ENCODE measurements at regions not wholly inside any gene's neighbourhood (a gene's known extent, or its start where the extent isn't known, plus 50 kb on each side); places are given as distances from the start of the nearest gene placed in this dataset.

DNA sequence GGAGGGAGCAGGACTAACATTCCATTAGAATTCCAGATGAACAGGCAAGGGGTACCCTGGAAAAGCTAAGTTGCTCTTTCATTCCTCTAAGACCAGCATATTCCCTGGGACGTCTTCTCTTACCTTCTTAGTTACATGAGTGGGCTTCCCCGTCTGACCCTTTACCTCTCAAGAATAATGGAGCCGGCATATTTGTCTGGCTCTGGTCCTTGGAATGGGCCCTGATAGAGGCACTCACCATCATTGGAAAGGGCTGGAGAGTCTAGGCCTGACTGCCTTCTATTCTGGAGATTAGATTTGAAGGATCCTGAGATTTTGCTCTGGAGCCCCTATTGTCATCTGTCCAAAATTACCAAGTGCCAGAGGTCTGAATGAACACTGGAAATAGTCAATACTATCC, 347.5 kb downstream of the MYCN start:
- H3K4me3 ChIP-seq (ENCODE audit: low read depth in 1 of 2, low read length in 2 of 2) = no peak overlapping the region
- no peak overlapping the region for H3K27ac ChIP-seq (ENCODE audit: low read depth in 2 of 2, low read length in 1 of 2)
- H3K4me1 ChIP-seq (ENCODE audit: control insufficient read depth in 2 of 2, insufficient read depth in 2 of 2, low read length in 1 of 2) = no peaks in the 10 kb centered on the region
- no peaks in the 10 kb centered on the region for H3K27me3 ChIP-seq (ENCODE audit: control insufficient read depth in 1 of 2, insufficient read depth in 2 of 2, low read length in 2 of 2)
- H3K9me3 ChIP-seq (ENCODE audit: control insufficient read depth in 2 of 2, insufficient read depth in 1 of 2, low read depth in 1 of 2, low read length in 1 of 2) = no peaks in the 10 kb centered on the region
- 93% methylated on average over 3 of the region's 3 CpGs for WGBS, 2 donors
- H3K36me3 ChIP-seq (ENCODE audit: control insufficient read depth in 2 of 2, insufficient read depth in 2 of 2, low read length in 1 of 2) = no peaks in the 10 kb centered on the region

GRCh38 chr2:16287281-16287680, 346.9 kb downstream of the MYCN start:
- WGBS, 2 donors = 69% methylated on average over 1 of the region's 1 CpG
- no peaks in the 10 kb centered on the region for H3K36me3 ChIP-seq (ENCODE audit: control insufficient read depth in 2 of 2, insufficient read depth in 2 of 2, low read length in 1 of 2)
- no peak overlapping the region for H3K27ac ChIP-seq (ENCODE audit: low read depth in 2 of 2, low read length in 1 of 2)
- no peaks in the 10 kb centered on the region for H3K27me3 ChIP-seq (ENCODE audit: control insufficient read depth in 1 of 2, insufficient read depth in 2 of 2, low read length in 2 of 2)
- no peak overlapping the region for H3K4me3 ChIP-seq (ENCODE audit: low read depth in 1 of 2, low read length in 2 of 2)
- no peaks in the 10 kb centered on the region for H3K9me3 ChIP-seq (ENCODE audit: control insufficient read depth in 2 of 2, insufficient read depth in 1 of 2, low read depth in 1 of 2, low read length in 1 of 2)
- no peaks in the 10 kb centered on the region for H3K4me1 ChIP-seq (ENCODE audit: control insufficient read depth in 2 of 2, insufficient read depth in 2 of 2, low read length in 1 of 2)

- Histone ChIP-seq H3K4me3 (ENCODE audit: low read depth in 1 of 2, low read length in 2 of 2) (no peak overlapping the region), H3K9me3 (ENCODE audit: control insufficient read depth in 2 of 2, insufficient read depth in 1 of 2, low read depth in 1 of 2, low read length in 1 of 2) (peaks cover 0 to 3% of the 10 kb centered on the region in 2 donors), H3K36me3 (ENCODE audit: control insufficient read depth in 2 of 2, insufficient read depth in 2 of 2, low read length in 1 of 2) (no peaks in the 10 kb centered on the region), H3K4me1 (ENCODE audit: control insufficient read depth in 2 of 2, insufficient read depth in 2 of 2, low read length in 1 of 2) (no peaks in the 10 kb centered on the region), H3K27me3 (ENCODE audit: control insufficient read depth in 1 of 2, insufficient read depth in 2 of 2, low read length in 2 of 2) (no peaks in the 10 kb centered on the region), H3K27ac (ENCODE audit: low read depth in 2 of 2, low read length in 1 of 2) (no peak overlapping the region)
- 68 to 76% methylated on average over 7 of the region's 7 CpGs for WGBS, 2 donors
Observed at GRCh38 chr2:16285813-16286510, 345.6 kb downstream of the MYCN start.

DNA sequence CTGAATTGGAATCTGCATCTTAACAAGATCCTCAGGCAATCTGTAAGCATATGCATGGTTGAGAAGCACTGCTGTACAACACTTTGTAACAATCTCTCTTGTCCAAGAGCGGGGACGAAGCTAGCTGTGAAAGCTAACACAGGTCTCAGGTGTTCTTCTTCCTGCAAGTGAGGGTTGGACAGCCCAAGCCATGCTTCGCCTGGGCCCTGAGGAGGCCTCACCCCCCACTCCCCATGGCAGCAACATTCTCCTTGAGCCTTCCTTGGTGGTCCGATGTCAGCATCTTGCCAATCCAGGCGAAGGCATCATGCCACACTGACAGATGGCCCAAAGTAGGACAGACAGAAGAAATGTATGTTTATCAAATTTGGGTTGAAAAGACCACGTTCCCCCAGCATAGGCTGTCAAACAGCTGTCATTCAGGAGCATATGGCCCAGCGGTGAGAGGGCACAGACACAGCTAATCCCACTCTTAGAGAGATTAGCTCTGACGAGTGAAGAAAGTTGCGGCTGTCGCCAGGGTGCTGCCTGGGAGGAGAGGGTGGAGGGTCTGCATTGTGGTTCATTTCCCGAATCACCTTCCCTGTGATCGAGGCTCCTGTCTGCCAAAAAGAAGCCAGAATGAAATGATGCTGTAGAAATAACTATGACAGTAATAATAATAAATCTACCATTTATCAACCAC, 344.7 kb downstream of the MYCN start:
- Histone ChIP-seq H3K27me3 (ENCODE audit: control insufficient read depth in 1 of 2, insufficient read depth in 2 of 2, low read length in 2 of 2) (no peaks in the 10 kb centered on the region), H3K4me1 (ENCODE audit: control insufficient read depth in 2 of 2, insufficient read depth in 2 of 2, low read length in 1 of 2) (no peaks in the 10 kb centered on the region), H3K36me3 (ENCODE audit: control insufficient read depth in 2 of 2, insufficient read depth in 2 of 2, low read length in 1 of 2) (no peaks in the 10 kb centered on the region), H3K27ac (ENCODE audit: low read depth in 2 of 2, low read length in 1 of 2) (no peak overlapping the region), H3K4me3 (ENCODE audit: low read depth in 1 of 2, low read length in 2 of 2) (no peak overlapping the region), H3K9me3 (ENCODE audit: control insufficient read depth in 2 of 2, insufficient read depth in 1 of 2, low read depth in 1 of 2, low read length in 1 of 2) (peaks cover 0 to 3% of the 10 kb centered on the region in 2 donors)
- WGBS, 2 donors = 90 to 91% methylated on average over 12 of the region's 12 CpGs

- H3K4me1 ChIP-seq (ENCODE audit: control insufficient read depth in 2 of 2, insufficient read depth in 2 of 2, low read length in 1 of 2) = no peaks in the 10 kb centered on the region
- 82 to 84% methylated on average over 10 of the region's 10 CpGs for WGBS, 2 donors
- no peaks in the 10 kb centered on the region for H3K27me3 ChIP-seq (ENCODE audit: control insufficient read depth in 1 of 2, insufficient read depth in 2 of 2, low read length in 2 of 2)
- H3K27ac ChIP-seq (ENCODE audit: low read depth in 2 of 2, low read length in 1 of 2) = no peak overlapping the region
- H3K4me3 ChIP-seq (ENCODE audit: low read depth in 1 of 2, low read length in 2 of 2) = no peak overlapping the region
- H3K9me3 ChIP-seq (ENCODE audit: control insufficient read depth in 2 of 2, insufficient read depth in 1 of 2, low read depth in 1 of 2, low read length in 1 of 2) = peaks cover 0 to 3% of the 10 kb centered on the region in 2 donors
- H3K36me3 ChIP-seq (ENCODE audit: control insufficient read depth in 2 of 2, insufficient read depth in 2 of 2, low read length in 1 of 2) = no peaks in the 10 kb centered on the region
Observed at GRCh38 chr2:16283071-16283850, 342.9 kb downstream of the MYCN start.

DNA sequence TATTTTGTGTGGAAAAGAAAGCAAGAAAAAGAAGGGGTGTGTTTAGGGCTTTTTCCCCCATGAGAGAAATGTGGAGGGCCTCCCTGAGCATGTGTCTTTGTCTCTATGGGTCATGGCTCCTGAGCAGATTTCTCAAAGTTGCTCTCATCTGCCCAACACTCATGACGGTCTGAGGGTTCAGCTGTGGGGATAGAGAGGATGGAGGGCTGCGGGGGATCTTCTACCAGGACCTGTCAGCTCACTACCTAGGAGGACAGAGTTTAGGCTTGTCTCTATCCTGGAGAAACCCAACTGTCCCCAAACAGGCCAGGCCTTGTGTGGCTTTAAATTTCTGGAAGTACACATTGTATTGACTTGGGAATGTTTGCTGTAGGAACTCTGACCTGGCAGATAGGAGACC, 342.2 kb downstream of the MYCN start:
- 75% methylated on average over 2 of the region's 2 CpGs for WGBS, 2 donors
- Histone ChIP-seq H3K4me1 (ENCODE audit: control insufficient read depth in 2 of 2, insufficient read depth in 2 of 2, low read length in 1 of 2) (no peaks in the 10 kb centered on the region), H3K27ac (ENCODE audit: low read depth in 2 of 2, low read length in 1 of 2) (no peak overlapping the region), H3K9me3 (ENCODE audit: control insufficient read depth in 2 of 2, insufficient read depth in 1 of 2, low read depth in 1 of 2, low read length in 1 of 2) (peaks cover 0 to 3% of the 10 kb centered on the region in 2 donors), H3K4me3 (ENCODE audit: low read depth in 1 of 2, low read length in 2 of 2) (no peak overlapping the region), H3K27me3 (ENCODE audit: control insufficient read depth in 1 of 2, insufficient read depth in 2 of 2, low read length in 2 of 2) (no peaks in the 10 kb centered on the region), H3K36me3 (ENCODE audit: control insufficient read depth in 2 of 2, insufficient read depth in 2 of 2, low read length in 1 of 2) (no peaks in the 10 kb centered on the region)

DNA sequence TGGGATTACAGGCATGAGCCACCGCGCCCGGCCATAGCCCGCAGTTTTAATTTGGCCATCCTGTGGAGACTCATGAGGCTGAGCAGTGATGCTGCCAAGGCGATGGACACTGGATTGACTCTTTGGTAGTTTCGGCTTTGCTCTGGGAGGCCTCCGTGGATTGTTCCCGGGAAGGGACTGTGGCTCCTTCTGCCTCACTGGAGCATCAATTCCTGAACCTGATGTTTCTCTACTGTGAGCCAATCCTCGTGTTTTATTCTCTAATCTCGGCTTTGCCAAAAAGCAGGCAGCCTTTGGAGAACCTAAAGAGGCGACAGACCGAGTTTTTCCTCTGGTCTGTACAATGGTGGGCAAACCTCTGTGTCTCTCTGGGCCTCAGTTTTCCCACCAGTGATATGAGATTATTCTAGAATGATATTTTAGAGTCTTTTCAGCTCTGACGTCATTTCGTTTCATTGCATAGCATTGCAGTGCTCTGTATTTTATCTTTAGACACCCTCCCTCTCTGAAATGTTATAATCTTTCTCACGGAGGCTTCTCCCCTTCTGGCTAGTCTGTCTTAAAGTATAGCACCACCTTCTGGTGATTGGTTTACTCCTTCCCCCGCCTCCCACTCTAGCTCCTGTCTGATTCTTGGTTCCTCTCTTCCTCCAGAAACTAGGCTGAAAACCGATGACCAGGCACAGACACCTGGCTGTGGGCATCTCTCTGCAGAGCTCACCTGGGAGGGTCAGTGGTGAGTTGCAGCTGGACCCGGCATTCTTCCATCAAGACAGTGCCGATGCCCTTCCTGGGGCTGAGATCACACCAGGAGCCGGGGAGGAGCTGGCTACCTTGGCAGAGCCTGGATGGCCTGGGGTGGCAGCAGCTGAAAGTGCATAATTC, 341.3 kb downstream of the MYCN start:
- Histone ChIP-seq H3K27me3 (ENCODE audit: control insufficient read depth in 1 of 2, insufficient read depth in 2 of 2, low read length in 2 of 2) (no peaks in the 10 kb centered on the region), H3K9me3 (ENCODE audit: control insufficient read depth in 2 of 2, insufficient read depth in 1 of 2, low read depth in 1 of 2, low read length in 1 of 2) (peaks cover 0 to 3% of the 10 kb centered on the region in 2 donors), H3K4me1 (ENCODE audit: control insufficient read depth in 2 of 2, insufficient read depth in 2 of 2, low read length in 1 of 2) (no peaks in the 10 kb centered on the region), H3K36me3 (ENCODE audit: control insufficient read depth in 2 of 2, insufficient read depth in 2 of 2, low read length in 1 of 2) (no peaks in the 10 kb centered on the region), H3K4me3 (ENCODE audit: low read depth in 1 of 2, low read length in 2 of 2) (no peak overlapping the region), H3K27ac (ENCODE audit: low read depth in 2 of 2, low read length in 1 of 2) (no peak overlapping the region)
- 59 to 60% methylated on average over 20 of the region's 20 CpGs for WGBS, 2 donors

DNA sequence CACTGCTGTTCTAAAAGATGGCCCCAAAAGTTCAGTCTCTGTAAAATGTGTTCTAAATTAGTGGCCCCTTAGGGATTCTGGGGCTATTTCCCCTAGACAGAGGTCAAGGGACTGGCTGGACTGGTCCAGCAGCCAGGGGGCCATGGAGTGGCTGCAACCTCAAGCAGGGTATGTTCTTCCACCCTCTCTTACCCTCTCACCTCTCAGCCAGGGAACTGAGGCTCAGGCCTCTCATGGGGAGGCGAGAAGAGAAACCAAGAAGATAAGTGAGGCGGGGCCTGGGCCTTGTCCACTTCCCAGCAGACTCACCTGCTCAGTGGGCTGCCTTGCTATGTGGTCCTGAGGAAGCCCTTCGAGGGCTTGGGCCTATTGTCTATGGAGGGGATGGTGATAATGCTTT, 339.7 kb downstream of the MYCN start:
- no peaks in the 10 kb centered on the region for H3K4me1 ChIP-seq (ENCODE audit: control insufficient read depth in 2 of 2, insufficient read depth in 2 of 2, low read length in 1 of 2)
- no peak overlapping the region for H3K4me3 ChIP-seq (ENCODE audit: low read depth in 1 of 2, low read length in 2 of 2)
- WGBS, 2 donors = 79 to 84% methylated on average over 3 of the region's 3 CpGs
- no peak overlapping the region for H3K27ac ChIP-seq (ENCODE audit: low read depth in 2 of 2, low read length in 1 of 2)
- H3K36me3 ChIP-seq (ENCODE audit: control insufficient read depth in 2 of 2, insufficient read depth in 2 of 2, low read length in 1 of 2) = no peaks in the 10 kb centered on the region
- peaks cover 0 to 3% of the 10 kb centered on the region in 2 donors for H3K9me3 ChIP-seq (ENCODE audit: control insufficient read depth in 2 of 2, insufficient read depth in 1 of 2, low read depth in 1 of 2, low read length in 1 of 2)
- no peaks in the 10 kb centered on the region for H3K27me3 ChIP-seq (ENCODE audit: control insufficient read depth in 1 of 2, insufficient read depth in 2 of 2, low read length in 2 of 2)

DNA sequence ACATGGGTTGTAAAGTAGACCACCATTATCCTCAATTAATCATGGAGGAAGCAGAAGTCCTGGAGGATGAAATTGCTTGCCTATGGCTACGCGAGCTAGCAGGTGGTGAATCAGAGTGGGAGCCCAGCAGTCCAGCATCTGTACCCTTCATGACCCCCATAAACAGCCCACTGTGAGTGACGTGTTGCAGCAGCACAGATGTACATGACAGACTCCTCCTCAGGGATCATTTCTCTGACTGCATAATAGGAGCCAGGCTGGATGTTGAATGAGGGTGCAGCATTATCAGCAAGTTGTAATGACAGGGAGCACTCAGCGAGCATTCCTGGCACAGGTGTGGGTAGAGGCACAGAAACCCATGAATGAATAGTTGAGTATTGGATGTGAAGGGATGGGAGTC, 339.3 kb downstream of the MYCN start:
- no peak overlapping the region for H3K4me3 ChIP-seq (ENCODE audit: low read depth in 1 of 2, low read length in 2 of 2)
- H3K27me3 ChIP-seq (ENCODE audit: control insufficient read depth in 1 of 2, insufficient read depth in 2 of 2, low read length in 2 of 2) = no peaks in the 10 kb centered on the region
- H3K36me3 ChIP-seq (ENCODE audit: control insufficient read depth in 2 of 2, insufficient read depth in 2 of 2, low read length in 1 of 2) = no peaks in the 10 kb centered on the region
- H3K4me1 ChIP-seq (ENCODE audit: control insufficient read depth in 2 of 2, insufficient read depth in 2 of 2, low read length in 1 of 2) = no peaks in the 10 kb centered on the region
- peaks cover 0 to 3% of the 10 kb centered on the region in 2 donors for H3K9me3 ChIP-seq (ENCODE audit: control insufficient read depth in 2 of 2, insufficient read depth in 1 of 2, low read depth in 1 of 2, low read length in 1 of 2)
- WGBS, 2 donors = 84 to 88% methylated on average over 4 of the region's 4 CpGs
- no peak overlapping the region for H3K27ac ChIP-seq (ENCODE audit: low read depth in 2 of 2, low read length in 1 of 2)

Measured in esophagus (tissue), 2 donors.